ENCODE measurements at regions not wholly inside any gene's neighbourhood (a gene's known extent, or its start where the extent isn't known, plus 50 kb on each side); places are given as distances from the start of the nearest gene placed in this dataset.
"Not testable (repeated sequence)": the region's sequence is repeated elsewhere in the genome, so short reads cannot be mapped to it uniquely, and the experiment has no call there.

DNA sequence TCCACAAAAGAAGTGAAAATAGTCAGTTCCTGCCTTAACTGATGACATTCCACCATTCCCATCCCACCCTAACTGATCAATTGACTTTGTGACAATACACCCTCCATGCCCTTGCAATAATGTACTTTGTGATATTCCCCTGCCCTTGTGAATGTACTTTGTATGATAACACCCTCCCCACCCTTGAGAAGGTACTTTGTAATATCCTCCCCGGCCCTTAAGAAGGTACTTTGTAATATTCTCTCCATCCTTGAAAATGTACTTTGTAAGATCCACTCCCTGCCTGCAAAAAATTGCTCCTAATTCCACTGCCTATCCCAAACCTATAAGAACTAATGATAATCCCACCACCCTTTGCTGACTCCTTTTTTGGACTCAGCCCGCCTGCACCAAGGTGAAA, 771.3 kb downstream of the TENT5A start:
- H3K36me3 ChIP-seq (ENCODE audit: control insufficient read depth in 2 of 2, insufficient read depth in 1 of 2, low read length in 2 of 2); H3K4me3 ChIP-seq (ENCODE audit: low read depth, low read length); POLR2A ChIA-PET; H3K27ac ChIP-seq (ENCODE audit: extremely low read depth, low read depth, low read length); H3K9me3 ChIP-seq (ENCODE audit: control insufficient read depth, insufficient read depth, low read depth, low read length); H3K4me1 ChIP-seq (ENCODE audit: control insufficient read depth, insufficient read depth, low read length): not testable (repeated sequence)
- CTCF ChIA-PET = interaction anchor here (0.5 to 0.7 kb wide), 2 partner anchors 18 to 453 kb away, joined by 3 to 4 read pairs; no protein-coding TSS in a partner anchor

DNA sequence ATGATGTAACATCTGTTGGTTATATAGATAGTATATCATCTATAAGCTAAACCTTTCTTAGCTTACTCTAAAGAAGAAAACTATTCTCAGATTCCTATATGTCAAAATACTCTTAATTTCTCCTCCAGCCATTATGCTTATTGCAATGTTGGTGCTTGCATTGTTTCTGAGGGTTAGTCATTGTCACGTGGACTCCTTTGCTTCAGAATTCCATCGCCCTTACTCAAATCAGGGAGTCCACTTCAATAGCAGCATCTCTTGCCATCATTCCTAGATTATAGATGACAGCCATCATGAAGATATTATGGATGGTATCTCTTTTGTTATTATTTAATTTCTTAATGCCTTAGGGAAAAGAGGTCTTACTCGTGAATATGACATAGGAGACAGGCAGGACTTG, 776.1 kb downstream of the TENT5A start:
- no peaks in the 10 kb centered on the region for H3K36me3 ChIP-seq (ENCODE audit: control insufficient read depth in 2 of 2, insufficient read depth in 1 of 2, low read length in 2 of 2)
- no peak for TF ChIP-seq ZNF391 (tag by site-specific recombination; IDR thresholded peaks at IDR 0.05; ENCODE audit: borderline replicate concordance, low read depth)
- TF ChIP-seq ZFP69B (tag by site-specific recombination; IDR thresholded peaks at IDR 0.05) = no peak
- TF ChIP-seq ZNF211 (tag by site-specific recombination; IDR thresholded peaks at IDR 0.05; ENCODE audit: low read depth) = no peak
- TF ChIP-seq ZNF473 (tag by site-specific recombination; IDR thresholded peaks at IDR 0.05) = no peak
- TF ChIP-seq, protein P1, sequence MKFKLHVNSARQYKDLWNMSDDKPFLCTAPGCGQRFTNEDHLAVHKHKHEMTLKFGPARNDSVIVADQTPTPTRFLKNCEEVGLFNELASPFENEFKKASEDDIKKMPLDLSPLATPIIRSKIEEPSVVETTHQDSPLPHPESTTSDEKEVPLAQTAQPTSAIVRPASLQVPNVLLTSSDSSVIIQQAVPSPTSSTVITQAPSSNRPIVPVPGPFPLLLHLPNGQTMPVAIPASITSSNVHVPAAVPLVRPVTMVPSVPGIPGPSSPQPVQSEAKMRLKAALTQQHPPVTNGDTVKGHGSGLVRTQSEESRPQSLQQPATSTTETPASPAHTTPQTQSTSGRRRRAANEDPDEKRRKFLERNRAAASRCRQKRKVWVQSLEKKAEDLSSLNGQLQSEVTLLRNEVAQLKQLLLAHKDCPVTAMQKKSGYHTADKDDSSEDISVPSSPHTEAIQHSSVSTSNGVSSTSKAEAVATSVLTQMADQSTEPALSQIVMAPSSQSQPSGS (tag by site-specific recombination; IDR thresholded peaks at IDR 0.05; ENCODE audit: low read depth) = no peak
- TF ChIP-seq YY2 (tag by site-specific recombination; IDR thresholded peaks at IDR 0.05) = no peak
- no peak for TF ChIP-seq ZNF626 (tag by site-specific recombination; IDR thresholded peaks at IDR 0.05)
- no peak for TF ChIP-seq SP7 (tag by site-specific recombination; IDR thresholded peaks at IDR 0.05)
- TF ChIP-seq, protein P2, sequence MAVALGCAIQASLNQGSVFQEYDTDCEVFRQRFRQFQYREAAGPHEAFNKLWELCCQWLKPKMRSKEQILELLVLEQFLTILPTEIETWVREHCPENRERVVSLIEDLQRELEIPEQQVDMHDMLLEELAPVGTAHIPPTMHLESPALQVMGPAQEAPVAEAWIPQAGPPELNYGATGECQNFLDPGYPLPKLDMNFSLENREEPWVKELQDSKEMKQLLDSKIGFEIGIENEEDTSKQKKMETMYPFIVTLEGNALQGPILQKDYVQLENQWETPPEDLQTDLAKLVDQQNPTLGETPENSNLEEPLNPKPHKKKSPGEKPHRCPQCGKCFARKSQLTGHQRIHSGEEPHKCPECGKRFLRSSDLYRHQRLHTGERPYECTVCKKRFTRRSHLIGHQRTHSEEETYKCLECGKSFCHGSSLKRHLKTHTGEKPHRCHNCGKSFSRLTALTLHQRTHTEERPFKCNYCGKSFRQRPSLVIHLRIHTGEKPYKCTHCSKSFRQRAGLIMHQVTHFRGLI (tag by site-specific recombination; IDR thresholded peaks at IDR 0.05) = no peak
- TF ChIP-seq ZSCAN16 (tag by site-specific recombination; IDR thresholded peaks at IDR 0.05) = no peak
- TF ChIP-seq ZNF561 (tag by site-specific recombination; IDR thresholded peaks at IDR 0.05; ENCODE audit: borderline replicate concordance) = no peak
- no peak for TF ChIP-seq ZNF555 (tag by site-specific recombination; conservative IDR thresholded peaks at IDR 0.05)
- TF ChIP-seq, protein P3, sequence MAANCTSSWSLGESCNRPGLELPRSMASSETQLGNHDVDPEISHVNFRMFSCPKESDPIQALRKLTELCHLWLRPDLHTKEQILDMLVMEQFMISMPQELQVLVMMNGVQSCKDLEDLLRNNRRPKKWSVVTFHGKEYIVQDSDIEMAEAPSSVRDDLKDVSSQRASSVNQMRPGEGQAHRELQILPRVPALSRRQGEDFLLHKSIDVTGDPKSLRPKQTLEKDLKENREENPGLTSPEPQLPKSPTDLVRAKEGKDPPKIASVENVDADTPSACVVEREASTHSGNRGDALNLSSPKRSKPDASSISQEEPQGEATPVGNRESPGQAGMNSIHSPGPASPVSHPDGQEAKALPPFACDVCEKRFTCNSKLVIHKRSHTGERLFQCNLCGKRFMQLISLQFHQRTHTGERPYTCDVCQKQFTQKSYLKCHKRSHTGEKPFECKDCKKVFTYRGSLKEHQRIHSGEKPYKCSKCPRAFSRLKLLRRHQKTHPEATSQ (tag by site-specific recombination; IDR thresholded peaks at IDR 0.05) = no peak
- TF ChIP-seq GFI1B (tag by site-specific recombination; IDR thresholded peaks at IDR 0.05) = no peak
- TF ChIP-seq FEZF1 (tag by site-specific recombination; IDR thresholded peaks at IDR 0.05) = no peak
- TF ChIP-seq, protein P4, sequence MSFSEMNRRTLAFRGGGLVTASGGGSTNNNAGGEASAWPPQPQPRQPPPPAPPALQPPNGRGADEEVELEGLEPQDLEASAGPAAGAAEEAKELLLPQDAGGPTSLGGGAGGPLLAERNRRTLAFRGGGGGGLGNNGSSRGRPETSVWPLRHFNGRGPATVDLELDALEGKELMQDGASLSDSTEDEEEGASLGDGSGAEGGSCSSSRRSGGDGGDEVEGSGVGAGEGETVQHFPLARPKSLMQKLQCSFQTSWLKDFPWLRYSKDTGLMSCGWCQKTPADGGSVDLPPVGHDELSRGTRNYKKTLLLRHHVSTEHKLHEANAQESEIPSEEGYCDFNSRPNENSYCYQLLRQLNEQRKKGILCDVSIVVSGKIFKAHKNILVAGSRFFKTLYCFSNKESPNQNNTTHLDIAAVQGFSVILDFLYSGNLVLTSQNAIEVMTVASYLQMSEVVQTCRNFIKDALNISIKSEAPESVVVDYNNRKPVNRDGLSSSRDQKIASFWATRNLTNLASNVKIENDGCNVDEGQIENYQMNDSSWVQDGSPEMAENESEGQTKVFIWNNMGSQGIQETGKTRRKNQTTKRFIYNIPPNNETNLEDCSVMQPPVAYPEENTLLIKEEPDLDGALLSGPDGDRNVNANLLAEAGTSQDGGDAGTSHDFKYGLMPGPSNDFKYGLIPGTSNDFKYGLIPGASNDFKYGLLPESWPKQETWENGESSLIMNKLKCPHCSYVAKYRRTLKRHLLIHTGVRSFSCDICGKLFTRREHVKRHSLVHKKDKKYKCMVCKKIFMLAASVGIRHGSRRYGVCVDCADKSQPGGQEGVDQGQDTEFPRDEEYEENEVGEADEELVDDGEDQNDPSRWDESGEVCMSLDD (tag by site-specific recombination; IDR thresholded peaks at IDR 0.05) = no peak
- TF ChIP-seq GLIS1 (tag by site-specific recombination; IDR thresholded peaks at IDR 0.05) = no peak
- TF ChIP-seq ZNF133 (tag by site-specific recombination; IDR thresholded peaks at IDR 0.05) = no peak
- no peak for TF ChIP-seq ZNF621 (tag by site-specific recombination; IDR thresholded peaks at IDR 0.05)
- TF ChIP-seq, protein P5, sequence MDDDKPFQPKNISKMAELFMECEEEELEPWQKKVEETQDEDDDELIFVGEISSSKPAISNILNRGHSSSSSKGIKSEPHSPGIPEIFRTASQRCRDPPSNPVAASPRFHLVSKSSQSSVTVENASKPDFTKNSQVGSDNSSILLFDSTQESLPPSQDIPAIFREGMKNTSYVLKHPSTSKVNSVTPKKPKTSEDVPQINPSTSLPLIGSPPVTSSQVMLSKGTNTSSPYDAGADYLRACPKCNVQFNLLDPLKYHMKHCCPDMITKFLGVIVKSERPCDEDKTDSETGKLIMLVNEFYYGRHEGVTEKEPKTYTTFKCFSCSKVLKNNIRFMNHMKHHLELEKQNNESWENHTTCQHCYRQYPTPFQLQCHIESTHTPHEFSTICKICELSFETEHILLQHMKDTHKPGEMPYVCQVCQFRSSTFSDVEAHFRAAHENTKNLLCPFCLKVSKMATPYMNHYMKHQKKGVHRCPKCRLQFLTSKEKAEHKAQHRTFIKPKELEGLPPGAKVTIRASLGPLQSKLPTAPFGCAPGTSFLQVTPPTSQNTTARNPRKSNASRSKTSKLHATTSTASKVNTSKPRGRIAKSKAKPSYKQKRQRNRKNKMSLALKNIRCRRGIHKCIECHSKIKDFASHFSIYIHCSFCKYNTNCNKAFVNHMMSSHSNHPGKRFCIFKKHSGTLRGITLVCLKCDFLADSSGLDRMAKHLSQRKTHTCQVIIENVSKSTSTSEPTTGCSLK (tag by site-specific recombination; IDR thresholded peaks at IDR 0.05) = no peak
- H3K4me1 ChIP-seq (ENCODE audit: control insufficient read depth, insufficient read depth, low read length) = no peaks in the 10 kb centered on the region
- H3K4me3 ChIP-seq (ENCODE audit: low read depth, low read length) = no peak overlapping the region
- ChIA-PET CTCF (no interaction called here), POLR2A (no interaction called here)
- no peaks in the 10 kb centered on the region for H3K9me3 ChIP-seq (ENCODE audit: control insufficient read depth, insufficient read depth, low read depth, low read length)
- no peak overlapping the region for H3K27ac ChIP-seq (ENCODE audit: extremely low read depth, low read depth, low read length)
